Right ventricle myocardium superior (tissue), 1 donor: ENCODE measurements at regions not wholly inside any gene's neighbourhood (a gene's known extent, or its start where the extent isn't known, plus 50 kb on each side); places are given as distances from the start of the nearest gene placed in this dataset.
"Not testable (repeated sequence)": the region's sequence is repeated elsewhere in the genome, so short reads cannot be mapped to it uniquely, and the experiment has no call there.

ENCODE experiments used
- ATAC-seq: fragments of 200-7000 bp; cut with Tn5 transposase; one replicate; pipeline ENCODE4 v1.9.1; 2020; ENCODE audit warnings: mild to moderate bottlenecking; ENCODE audit not compliant: poor library complexity
- DNase-seq: peaks from one replicate; pipeline ENCODE4 v3.0.0-alpha.2; 2020
- intact Hi-C: fragments of 100-400 bp; cut with DNase I; formaldehyde crosslinking; loops from one replicate; pipeline ENCODE4 v1.11.2; 2022
- donor health status: DM: no; HTN: yes; CAD: no; lungs with severe emphysema.

DNA sequence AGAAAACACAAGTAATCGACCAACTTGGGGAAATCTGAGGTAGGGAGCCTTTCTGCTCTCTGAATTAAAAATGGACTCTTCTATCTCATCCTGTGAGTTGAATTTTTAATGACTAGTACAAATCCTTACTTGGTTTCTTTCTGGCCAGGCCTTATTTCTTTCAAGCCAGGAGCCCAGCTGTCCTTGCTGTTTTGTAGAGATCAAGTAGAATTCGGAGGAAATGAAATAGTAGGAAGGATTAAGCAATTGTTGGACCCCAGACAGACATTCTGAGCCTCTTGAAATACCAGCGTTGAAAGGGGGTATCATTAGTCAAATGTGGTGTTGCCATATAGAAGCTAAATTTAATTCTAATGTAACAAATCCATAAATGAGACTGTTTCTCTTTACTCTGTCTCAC, 53.7 kb upstream of the SMIM15 start:
- no peak for DNase-seq
- intact Hi-C loops = no loop called here

DNA sequence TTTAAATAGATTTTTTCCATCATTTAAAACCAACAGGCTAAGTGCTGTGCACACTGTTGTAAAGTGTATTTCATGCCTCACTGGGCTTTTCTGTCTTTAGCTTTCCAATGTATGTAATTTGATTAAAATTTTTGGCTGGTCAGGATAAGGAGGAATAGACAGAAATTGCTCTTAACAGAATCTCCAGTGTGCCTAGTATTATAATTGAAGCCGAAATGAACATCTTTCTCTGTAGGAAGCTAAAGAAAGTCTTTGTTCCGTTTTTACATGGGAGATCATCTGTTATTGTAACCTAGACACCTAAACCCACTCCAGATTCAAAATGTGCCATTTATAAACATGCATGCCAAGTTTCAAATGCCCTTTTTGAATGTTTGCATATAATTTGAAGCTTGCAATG, 54.5 kb upstream of the SMIM15 start:
- intact Hi-C loops = no loop called here
- DNase-seq (no peak), ATAC-seq (no peak)

More for the DNA sequence above, 53.7 kb upstream of the SMIM15 start:
- no peak for ATAC-seq

DNA sequence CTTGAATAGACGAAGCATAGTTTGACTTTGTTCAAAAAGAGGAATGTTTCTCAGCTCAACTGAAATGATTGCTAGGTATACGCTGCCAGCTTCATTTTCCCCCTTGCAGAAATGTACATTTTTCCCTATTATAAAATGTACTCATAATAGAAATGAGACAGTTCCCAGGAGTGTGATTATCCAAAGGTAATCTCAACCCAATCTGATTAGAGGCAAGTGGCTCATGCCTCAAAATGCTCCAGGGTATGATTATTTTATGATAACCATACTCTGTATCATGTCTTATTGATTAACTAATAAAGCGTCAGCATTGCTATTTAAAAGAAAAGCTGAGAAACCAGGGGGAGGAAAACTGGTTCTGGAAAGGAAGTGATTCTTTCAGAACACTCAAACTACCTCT, 54.9 kb upstream of the SMIM15 start:
- DNase-seq = no peak
- ATAC-seq = no peak
- intact Hi-C loops = no loop called here

DNA sequence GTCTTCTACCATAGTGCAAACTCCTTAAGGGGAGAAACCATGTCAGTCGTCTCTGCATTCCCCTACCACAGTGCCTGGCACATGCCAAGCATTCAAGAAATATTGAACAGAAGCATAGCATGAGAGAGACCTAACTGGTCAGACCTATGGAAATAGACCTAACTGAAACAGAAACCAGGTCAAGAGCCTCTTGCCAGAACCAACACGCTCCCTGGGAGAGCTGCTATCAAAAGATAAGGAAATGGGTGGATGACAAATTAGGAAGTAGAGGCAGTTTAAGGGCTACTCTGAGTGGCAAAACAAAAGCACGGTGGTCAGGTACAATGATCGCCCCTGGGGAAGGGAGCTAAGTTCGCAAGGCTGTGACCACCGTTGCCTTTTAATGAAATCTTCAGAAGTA, 66.0 kb upstream of the SMIM15 start:
- intact Hi-C loops = no loop called here
- ATAC-seq (no peak), DNase-seq (no peak)

DNA sequence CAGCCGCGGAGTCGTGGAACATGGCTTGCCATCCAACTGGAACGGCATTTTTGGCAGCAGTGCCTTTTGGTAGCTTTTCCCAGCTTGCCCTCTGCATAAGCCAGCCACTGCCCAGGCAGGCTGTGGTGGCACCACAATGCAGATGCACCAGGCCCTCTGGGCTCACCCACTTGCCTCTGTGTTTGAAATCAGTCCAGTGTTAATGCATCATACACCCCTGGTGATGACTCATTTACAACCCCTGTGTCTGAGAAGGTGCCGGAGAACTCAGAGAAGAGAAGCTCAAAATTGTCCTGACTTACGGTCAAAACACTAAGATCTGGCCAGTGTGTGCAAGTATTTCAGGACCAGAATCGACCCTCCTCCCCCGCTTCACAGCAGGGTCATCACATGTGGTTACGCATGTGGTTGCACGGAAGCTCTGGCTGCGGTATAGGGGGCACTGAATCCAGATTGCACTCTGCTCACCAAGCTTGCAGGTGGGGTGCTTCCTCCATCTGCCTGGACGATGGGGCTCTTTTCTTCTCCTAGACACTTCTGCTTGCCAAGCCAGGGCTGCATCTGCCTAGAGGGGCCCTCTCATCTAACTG, 66.5 kb upstream of the SMIM15 start:
- intact Hi-C loops = no loop called here
- ATAC-seq (no peak), DNase-seq (no peak)

DNA sequence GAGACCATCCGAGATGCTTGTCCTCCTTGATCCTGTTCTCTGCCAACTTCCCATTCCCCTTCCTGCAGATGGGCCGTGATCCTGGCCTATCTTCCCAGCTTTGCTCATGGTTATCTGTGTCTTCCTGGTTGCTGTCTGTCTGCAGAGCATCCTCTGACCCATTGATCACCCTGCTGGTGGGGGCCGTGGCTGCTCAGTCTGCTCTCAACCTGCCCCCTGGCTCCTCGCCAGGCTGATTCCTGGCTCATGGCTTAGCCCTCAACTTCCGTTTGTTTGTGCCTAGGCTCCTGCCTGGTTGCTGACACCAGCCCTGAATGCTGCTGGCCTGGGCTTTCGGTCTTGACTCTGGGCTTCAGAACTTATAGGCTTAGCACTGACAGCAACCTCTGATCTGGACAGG, 67.1 kb upstream of the SMIM15 start:
- intact Hi-C loops = no loop called here
- DNase-seq = peak; percentile 50
- ATAC-seq = no peak

DNA sequence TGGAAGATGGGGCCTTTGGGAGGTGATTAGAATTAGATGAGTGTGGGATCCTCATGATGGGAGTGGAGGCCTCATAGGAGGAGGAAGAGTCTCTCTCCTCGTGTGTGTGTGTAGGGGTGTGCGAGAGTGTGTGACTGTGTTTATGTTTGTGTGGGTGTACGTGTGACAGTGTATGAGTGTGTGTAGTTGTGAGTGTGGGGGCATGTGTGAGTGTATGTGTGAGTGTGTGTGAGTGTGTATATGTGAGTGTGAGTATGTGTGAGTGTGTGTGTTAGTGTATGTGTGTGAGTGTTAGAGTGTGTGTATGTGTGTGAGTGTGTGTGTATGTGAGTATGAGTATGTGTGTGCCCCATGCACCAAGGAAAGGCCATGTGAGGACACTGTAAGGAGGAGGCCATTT, 68.2 kb upstream of the SMIM15 start:
- ATAC-seq (no peak), DNase-seq (no peak)
- intact Hi-C loops = no loop called here

DNA sequence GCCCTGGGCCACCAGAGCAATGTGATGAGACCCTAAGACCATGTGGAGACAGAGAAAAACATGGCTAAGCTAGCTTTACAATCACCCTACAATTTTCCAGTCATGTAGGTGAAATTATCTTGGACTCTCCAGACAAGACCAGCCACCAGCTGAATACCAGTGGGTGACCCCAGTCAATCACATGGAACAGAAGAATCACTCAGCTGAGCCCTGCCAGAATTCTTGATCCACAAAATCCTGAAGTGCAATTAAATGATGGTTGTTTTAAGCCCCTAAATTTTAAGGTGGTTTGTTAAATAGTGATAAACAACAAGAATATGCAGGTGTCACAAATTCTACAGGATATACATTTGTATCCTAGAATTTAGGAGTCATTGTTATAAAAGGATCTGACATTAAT, 69.5 kb upstream of the SMIM15 start:
- intact Hi-C loops = no loop called here

DNA sequence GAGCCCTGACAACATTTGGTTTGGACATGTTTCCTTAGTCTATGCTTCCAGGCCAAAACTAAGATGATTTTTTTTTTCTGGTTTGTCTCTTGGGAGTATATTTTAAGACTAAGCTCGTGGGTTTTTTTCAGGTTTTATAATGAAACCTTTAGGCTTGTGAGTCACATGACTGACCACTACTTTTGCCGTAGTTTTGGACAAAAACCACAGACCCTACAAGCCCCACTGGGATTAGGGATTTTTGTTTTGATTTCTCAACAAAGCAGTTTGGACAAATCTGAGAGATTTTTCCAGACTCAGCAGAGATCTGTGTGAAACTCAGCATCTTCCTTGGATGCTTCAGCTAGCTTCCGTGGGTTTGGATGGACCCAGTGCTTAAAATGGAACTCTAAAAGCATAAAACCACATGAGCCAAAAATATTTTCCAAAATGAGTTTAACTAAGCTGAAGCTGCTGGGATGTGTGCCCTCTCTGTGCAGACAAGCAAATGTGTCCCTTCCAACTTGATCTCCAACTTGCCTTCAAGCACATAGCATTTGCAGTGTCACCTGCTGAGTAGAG, 70.3 kb upstream of the SMIM15 start:
- intact Hi-C loops = no loop called here
- ATAC-seq (peak; percentile 15), DNase-seq (no peak)

More for the DNA sequence above, 69.5 kb upstream of the SMIM15 start:
- no peak for ATAC-seq
- DNase-seq = no peak

DNA sequence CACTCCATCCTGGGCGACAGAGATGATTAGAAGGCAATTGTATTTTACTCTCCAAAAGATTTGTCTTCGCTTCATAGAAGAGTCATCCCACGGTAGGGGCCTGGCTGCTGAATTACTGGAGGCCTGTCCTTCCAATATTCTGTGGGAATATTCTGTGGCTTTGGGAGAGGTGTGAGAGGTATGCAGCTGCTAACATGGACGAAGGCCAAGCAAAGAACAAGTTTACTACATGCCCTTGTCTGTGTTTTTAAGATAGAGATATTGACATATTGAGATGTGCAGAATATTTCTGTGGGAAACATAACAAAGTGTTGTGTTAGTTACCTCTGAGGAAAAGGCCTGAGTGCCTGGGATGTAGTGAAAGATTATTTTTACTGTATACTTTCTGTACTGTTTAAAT, 71.8 kb upstream of the SMIM15 start:
- DNase-seq (no peak), ATAC-seq (no peak)
- intact Hi-C loops = no loop called here

DNA sequence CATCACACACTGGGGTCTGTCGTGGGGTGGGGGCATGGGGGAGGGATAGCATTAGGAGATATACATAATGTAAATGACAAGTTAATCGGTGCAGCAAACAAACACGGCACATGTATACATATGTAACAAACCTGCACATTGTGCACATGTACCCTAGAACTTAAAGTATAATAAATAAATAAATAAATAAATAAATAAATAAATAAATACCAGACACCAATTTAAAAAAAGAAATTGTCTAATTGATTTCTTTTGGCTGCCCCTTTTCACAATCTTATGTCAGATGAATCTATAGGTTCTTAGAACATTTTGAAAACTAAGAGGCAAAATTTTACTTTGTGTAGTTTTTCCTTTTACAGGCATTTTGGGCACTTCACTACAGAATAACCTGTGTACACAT, 74.4 kb upstream of the SMIM15 start:
- intact Hi-C loops, DNase-seq, ATAC-seq: not testable (repeated sequence)

DNA sequence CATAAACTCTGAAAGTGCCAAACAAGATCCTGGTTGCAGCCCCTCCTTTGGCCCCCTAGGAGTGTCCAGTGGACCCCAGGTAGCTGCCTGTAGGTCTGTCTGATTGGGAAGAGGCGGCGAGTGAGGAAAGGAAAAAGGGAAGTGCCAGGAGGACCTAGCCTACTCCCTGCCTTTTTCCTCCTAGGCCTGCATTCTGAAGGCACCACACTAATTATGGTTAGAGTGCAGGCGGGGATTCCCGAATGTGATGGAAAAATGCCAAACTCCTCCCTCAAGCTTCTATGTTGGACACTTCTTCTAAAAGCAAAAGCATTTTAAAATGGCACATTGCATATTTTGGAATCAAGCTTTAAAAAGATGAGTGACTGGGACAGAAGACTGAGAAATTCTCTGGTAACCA, 83.2 kb upstream of the SMIM15 start:
- intact Hi-C loops = no loop called here
- DNase-seq (no peak), ATAC-seq (peak; percentile 27)

DNA sequence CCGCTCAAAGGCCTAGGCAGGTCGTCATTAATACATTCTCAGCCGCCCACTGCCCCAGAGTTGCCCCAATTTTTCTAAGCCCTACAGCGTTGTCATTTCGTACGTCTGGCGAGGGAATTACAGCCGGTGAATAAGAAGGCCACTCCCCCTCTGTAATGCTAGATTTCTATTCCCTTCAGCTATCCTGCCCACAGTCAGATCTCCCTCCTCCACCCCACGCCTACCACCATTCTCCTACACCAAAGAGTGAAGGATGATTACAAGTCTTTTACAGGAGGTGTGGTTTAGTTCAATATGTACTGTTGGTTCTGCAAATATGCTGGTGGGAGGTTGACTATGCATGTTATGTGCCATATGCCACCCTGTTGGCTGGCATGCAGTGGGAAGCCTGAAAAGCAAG, 83.7 kb upstream of the SMIM15 start:
- no peak for ATAC-seq

DNA sequence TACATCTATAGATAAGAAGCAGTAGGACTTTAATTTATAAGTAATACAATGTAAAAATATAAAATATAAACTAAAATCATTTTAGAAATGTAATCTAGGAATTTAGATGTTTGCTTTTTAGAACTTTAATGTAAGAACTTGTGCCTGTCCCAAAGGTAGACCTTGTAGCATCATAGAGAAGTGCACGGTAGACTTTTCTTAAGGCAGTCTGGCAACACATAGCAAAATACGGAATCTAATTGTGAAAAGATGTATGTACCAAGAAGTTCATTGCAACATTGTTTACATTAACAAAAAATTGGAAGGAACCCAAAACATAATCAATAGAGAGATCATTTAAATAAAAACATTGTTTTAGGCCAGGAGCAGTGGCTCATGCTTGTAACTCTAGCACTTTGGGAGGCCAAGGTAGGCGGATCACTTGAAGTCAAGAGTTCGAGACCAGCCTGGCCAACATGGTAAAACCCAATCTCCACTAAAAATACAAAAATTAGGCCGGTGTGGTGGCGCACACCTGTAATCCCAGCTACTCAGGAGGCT, 84.6 kb upstream of the SMIM15 start:
- ATAC-seq (no peak), DNase-seq (no peak)
- intact Hi-C loops = no loop called here

More for the DNA sequence above, 83.7 kb upstream of the SMIM15 start:
- no peak for DNase-seq
- intact Hi-C loops = no loop called here

DNA sequence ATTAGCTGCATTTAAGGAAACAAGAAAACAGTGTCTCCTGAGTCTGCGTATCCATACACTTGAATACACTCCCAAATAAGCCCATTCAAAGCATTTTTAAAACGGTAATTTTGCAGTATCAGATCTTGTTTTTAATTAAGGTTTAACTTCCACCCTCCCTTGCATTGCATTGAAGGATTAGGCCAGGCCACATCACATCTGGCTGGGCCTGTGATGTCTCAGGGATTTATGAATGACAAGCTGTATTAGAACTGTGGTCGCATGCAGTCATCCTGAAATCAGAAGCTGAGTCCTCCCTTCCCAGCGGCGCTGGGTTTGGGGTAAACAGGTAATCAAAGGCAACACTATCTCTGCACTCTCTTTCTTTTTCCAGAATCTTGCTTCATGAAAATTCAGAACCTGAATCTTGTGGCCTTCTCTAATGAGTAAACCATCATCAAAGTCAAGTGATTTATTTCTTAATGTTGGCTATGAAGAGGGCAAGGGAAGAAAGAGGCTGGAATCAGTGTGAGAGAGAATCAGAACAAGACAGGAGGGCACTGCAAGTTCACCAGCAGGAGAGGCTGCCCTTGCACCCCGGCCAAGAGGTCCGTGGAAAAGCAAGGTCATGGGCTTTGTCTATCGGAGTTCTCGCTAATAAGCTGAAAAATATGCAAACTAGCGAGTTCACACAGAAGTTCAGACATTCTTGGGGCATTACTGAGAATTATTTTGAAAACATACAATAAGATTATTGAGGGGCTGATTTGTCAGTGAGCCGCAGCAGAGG, 80.0 kb upstream of the ZSWIM6 start:
- no peak for DNase-seq
- intact Hi-C loops = no loop called here

DNA sequence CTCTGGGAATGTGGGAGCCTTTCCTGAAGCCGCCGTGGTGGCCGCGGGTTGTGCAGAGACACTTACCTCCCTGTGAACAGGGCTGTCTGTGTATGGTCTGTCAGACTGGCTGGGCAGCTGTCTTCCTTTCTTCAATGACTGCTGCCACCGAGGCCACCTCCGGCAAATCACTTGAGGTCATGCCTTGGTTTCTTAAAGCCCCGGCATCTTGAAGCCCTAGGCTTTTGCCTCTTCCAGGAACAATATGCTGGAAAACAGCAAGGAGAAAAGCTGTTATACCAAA, 79.5 kb upstream of the ZSWIM6 start:
- no peak for ATAC-seq
- intact Hi-C loops = no loop called here
- DNase-seq = no peak

More for the DNA sequence above, 80.0 kb upstream of the ZSWIM6 start:
- ATAC-seq = no peak

DNA sequence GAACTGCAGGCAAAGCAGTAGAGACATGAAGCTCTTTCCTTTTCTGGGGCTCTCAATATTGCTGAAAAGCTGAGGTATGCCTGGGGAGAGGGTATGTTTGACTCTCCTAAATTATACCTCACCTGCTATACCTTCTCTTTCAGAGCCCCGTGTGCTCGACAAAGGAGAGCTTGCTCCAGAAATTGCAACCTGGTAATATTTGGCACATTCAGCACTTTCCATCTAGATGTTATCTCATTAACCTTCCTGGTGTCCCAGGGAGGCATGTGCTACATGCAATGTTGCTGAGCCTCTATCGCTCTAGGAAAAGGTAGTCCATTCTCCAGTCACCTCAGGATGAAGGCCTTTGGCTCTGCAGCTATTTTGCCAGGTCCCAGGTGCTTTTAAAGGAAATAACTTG, 78.5 kb upstream of the ZSWIM6 start:
- intact Hi-C loops = no loop called here
- no peak for ATAC-seq

DNA sequence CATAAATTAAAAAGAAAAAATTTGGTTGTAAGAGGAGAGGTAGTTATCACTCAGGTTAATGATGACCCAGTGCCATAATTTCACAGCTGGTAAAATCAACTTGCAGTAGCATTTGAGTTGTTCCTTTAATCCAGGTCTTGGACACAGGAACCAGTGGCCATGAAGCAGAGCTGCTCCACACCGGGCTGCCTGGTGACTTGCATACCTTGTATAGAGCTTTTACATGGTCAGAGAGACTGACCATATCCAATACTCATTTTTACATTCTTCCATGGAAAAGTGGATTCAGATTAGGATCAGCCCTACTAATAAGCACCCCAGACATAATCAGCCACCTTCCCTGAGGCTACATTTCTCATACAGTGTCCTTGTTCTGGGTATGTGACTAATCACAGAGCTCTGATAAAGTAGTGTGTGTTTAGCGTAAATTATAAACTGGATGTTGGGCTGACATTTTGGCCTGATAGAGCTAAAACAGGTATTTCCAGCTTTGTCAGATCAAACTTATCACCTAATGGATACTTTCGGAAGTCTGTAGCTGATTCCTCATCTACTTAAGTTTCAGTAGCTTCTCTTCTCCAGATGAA, 77.0 kb upstream of the ZSWIM6 start:
- intact Hi-C loops = no loop called here
- ATAC-seq (no peak), DNase-seq (no peak)

More for the DNA sequence above, 78.5 kb upstream of the ZSWIM6 start:
- DNase-seq = no peak

DNA sequence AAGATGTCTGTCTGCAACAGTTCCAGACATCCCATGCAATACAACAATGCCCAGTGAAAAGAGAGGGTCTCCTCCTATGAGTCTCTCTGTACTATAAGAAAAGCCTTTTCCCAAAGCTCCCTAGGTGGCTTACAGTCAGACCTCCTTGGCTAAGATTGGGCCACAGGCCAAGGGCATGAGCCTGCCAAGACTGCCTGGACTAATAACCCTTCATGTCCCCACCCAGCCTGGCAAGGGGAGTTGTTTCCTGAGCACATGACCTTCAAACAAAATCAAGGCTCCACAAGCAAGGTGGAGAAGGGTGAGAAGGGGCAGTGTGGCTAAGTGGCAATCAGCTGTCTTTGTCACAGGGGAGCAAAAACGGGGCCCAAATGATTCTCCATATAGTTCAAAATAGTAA, 75.6 kb upstream of the ZSWIM6 start:
- peak; percentile 80 for ATAC-seq
- intact Hi-C loops = no loop called here
- peak; percentile 80 for DNase-seq

DNA sequence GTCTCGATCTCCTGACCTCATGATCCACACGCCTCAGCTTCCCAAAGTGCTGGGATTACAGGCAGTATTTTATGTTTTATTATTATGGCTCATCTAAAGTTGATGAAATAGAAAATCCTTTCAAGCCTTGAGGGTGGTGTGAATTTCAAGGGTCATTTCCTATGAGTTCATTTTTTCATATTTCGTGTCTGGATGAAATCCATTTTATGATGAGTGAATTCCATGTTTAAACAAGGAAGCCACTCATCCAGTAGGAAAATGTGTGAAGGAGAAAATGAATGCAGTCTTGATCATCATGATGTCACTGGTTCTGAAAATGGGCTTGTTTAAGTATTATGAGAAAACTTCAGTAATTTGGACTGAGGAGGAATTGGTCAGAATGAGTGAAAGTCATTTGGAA, 74.6 kb upstream of the ZSWIM6 start:
- intact Hi-C loops = no loop called here
- no peak for DNase-seq
- no peak for ATAC-seq
